ENCODE measurements at regions not wholly inside any gene's neighbourhood (a gene's known extent, or its start where the extent isn't known, plus 50 kb on each side); places are given as distances from the start of the nearest gene placed in this dataset.

GRCh38 chr10:109454691-109455090 lies 468.6 kb downstream of the XPNPEP1 start:
- no peak for DNase-seq (ENCODE audit: low spot score in 2 of 2)
- no peak overlapping the region for H3K27ac ChIP-seq
- H3K27me3 ChIP-seq: peaks cover 0 to 34% of the 10 kb centered on the region in 2 donors
- H3K9me3 ChIP-seq: peaks cover 0 to 13% (median 2%) of the 10 kb centered on the region in 4 donors
- H3K4me1 ChIP-seq: peaks cover 0 to 9% (median 0%) of the 10 kb centered on the region in 4 donors
- WGBS, 2 donors: 29 to 37% methylated on average over 1 of the region's 1 CpG
- no peak overlapping the region for H3K4me3 ChIP-seq
- TF ChIP-seq CTCF (IDR thresholded peaks at IDR 0.05): no peak
- no peak for TF ChIP-seq POLR2A (IDR thresholded peaks at IDR 0.05)
- no peak for TF ChIP-seq EP300 (IDR thresholded peaks at IDR 0.05)
- no peaks in the 10 kb centered on the region for H3K36me3 ChIP-seq

- peaks cover 0 to 20% of the 10 kb centered on the region in 2 donors for H3K27me3 ChIP-seq
- peaks cover 0 to 5% (median 0%) of the 10 kb centered on the region in 4 donors for H3K4me1 ChIP-seq
- H3K9me3 ChIP-seq: peaks cover 0 to under 1% (median 0%) of the 10 kb centered on the region in 4 donors
- no peaks in the 10 kb centered on the region for H3K36me3 ChIP-seq
- no peak for DNase-seq (ENCODE audit: low spot score in 2 of 2)
- no peak overlapping the region for H3K4me3 ChIP-seq
- no peak overlapping the region for H3K27ac ChIP-seq
- 78 to 84% methylated on average over 2 of the region's 2 CpGs for WGBS, 2 donors
- TF ChIP-seq POLR2A (IDR thresholded peaks at IDR 0.05): no peak
- no peak for TF ChIP-seq CTCF (IDR thresholded peaks at IDR 0.05)
- no peak for TF ChIP-seq EP300 (IDR thresholded peaks at IDR 0.05)
Measured at GRCh38 chr10:109451879-109452278, 471.4 kb downstream of the XPNPEP1 start.

GRCh38 chr10:109450702-109451101 lies 472.6 kb downstream of the XPNPEP1 start:
- Histone ChIP-seq H3K27ac (no peak overlapping the region), H3K36me3 (no peaks in the 10 kb centered on the region), H3K4me1 (no peaks in the 10 kb centered on the region), H3K4me3 (no peak overlapping the region), H3K9me3 (no peaks in the 10 kb centered on the region), H3K27me3 (peaks cover 0 to 8% of the 10 kb centered on the region in 2 donors)
- no peak for TF ChIP-seq EP300 (IDR thresholded peaks at IDR 0.05)
- DNase-seq (ENCODE audit: low spot score in 2 of 2): no peak

- Histone ChIP-seq H3K9me3 (no peaks in the 10 kb centered on the region), H3K36me3 (no peaks in the 10 kb centered on the region), H3K4me3 (no peak overlapping the region), H3K4me1 (no peaks in the 10 kb centered on the region), H3K27me3 (no peaks in the 10 kb centered on the region), H3K27ac (no peak overlapping the region)
- DNase-seq (ENCODE audit: low spot score in 2 of 2): no peak
- TF ChIP-seq POLR2A (IDR thresholded peaks at IDR 0.05): no peak
- TF ChIP-seq EP300 (IDR thresholded peaks at IDR 0.05): no peak
- TF ChIP-seq CTCF (IDR thresholded peaks at IDR 0.05): no peak
Measured at GRCh38 chr10:109433434-109433833, 489.9 kb downstream of the XPNPEP1 start.

- Histone ChIP-seq H3K9me3 (no peaks in the 10 kb centered on the region), H3K27me3 (no peaks in the 10 kb centered on the region), H3K27ac (no peak overlapping the region), H3K4me1 (no peaks in the 10 kb centered on the region), H3K4me3 (no peak overlapping the region), H3K36me3 (no peaks in the 10 kb centered on the region)
- no peak for DNase-seq (ENCODE audit: low spot score in 2 of 2)
- no peak for TF ChIP-seq CTCF (IDR thresholded peaks at IDR 0.05)
- no peak for TF ChIP-seq EP300 (IDR thresholded peaks at IDR 0.05)
- TF ChIP-seq POLR2A (IDR thresholded peaks at IDR 0.05): no peak
- 87 to 91% methylated on average over 2 of the region's 2 CpGs for WGBS, 2 donors
Measured at GRCh38 chr10:109432281-109432680, 491.0 kb downstream of the XPNPEP1 start.

DNA sequence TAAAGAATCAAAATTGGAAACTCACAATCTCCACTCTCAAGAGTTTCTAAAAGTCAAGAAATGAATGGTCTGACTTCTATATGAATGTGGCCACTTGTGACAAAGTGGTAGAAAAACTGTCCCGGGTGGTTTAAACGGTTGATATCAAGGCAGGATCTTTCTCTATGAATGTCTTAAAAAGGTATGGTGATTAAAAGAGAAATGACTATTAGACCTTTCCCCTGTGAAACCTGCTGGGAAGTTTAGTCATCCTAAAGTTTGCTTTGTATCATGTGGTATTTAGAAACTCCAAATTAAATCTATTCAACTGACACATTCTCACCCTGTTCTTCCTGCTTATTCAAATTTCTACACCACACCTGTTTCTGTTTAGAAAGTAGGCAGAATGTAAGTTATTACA lies 492.5 kb downstream of the XPNPEP1 start:
- TF ChIP-seq POLR2A (IDR thresholded peaks at IDR 0.05) (no peak), EP300 (IDR thresholded peaks at IDR 0.05) (no peak), CTCF (IDR thresholded peaks at IDR 0.05) (no peak)
- 81 to 91% methylated on average over 2 of the region's 2 CpGs for WGBS, 2 donors
- DNase-seq (ENCODE audit: low spot score in 2 of 2): no peak
- no peak overlapping the region for H3K27ac ChIP-seq
- H3K4me3 ChIP-seq: no peak overlapping the region
- H3K9me3 ChIP-seq: no peaks in the 10 kb centered on the region
- H3K4me1 ChIP-seq: no peaks in the 10 kb centered on the region
- no peaks in the 10 kb centered on the region for H3K27me3 ChIP-seq
- no peaks in the 10 kb centered on the region for H3K36me3 ChIP-seq

All from tibial nerve (tissue), 4 donors.